ENCODE measurements at regions not wholly inside any gene's neighbourhood (a gene's known extent, or its start where the extent isn't known, plus 50 kb on each side); places are given as distances from the start of the nearest gene placed in this dataset.

DNA sequence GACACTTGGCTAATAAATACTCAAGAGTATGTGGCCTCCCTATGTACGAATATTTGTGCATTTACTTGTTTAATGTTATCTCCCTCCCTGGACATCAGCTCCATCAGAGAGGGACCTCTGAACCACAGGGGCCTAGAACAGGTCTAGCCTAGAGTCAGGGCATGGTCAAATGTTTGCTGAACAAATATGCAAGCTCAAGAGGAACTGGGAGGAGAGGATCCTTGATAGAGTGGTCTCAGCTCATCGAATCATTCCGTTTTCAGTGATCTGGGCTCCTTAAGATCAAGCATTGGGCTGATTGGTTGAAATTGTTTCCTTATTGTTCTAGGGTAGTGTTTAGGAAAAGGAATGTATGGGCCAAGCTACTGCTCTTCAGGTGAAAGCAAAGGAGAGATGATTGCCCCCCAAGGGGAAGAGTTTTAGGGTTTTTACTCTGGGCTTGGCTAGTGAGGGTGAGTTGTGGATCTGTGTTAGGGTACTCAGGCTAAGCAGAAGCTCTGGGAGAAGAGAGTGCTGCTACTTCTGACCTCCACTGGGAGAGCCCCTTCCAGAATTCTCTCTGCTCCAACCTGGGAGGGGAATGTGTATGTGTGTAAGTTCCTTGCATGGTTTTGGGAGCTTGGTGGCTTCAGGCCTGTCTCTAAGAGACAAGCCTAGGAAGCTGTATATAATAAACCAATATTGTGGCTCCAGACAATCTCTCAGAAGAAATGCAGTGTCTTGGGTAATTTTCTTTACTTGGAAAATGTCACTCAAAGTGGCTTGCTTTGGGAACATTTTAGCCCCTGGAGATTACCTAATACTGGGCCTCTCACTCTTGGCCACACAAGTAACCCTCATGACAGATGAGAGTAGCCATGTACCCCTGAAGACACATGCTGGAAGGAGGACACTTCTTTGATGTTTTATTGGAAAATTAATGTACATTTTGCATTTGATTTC lies 110.0 kb downstream of the EMX2 start:
- TF ChIP-seq, protein P1, sequence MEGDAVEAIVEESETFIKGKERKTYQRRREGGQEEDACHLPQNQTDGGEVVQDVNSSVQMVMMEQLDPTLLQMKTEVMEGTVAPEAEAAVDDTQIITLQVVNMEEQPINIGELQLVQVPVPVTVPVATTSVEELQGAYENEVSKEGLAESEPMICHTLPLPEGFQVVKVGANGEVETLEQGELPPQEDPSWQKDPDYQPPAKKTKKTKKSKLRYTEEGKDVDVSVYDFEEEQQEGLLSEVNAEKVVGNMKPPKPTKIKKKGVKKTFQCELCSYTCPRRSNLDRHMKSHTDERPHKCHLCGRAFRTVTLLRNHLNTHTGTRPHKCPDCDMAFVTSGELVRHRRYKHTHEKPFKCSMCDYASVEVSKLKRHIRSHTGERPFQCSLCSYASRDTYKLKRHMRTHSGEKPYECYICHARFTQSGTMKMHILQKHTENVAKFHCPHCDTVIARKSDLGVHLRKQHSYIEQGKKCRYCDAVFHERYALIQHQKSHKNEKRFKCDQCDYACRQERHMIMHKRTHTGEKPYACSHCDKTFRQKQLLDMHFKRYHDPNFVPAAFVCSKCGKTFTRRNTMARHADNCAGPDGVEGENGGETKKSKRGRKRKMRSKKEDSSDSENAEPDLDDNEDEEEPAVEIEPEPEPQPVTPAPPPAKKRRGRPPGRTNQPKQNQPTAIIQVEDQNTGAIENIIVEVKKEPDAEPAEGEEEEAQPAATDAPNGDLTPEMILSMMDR (IDR thresholded peaks at IDR 0.05), result no peak

DNA sequence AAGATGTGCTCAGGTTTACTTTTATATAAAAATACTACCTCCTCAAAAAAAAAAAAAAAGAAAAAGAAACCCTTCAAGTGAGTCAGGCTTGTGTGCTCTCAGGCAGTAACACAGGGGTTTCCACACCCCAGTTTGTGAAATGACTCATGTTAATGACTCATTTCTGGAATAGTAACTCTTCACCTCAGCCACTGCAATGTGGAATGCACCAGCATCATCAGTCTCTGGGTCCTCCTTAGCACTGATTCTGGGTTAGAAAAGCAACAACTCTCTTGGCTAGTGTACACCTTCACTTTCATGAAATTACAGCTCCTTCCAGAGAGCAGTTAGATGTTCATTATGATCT lies 110.6 kb downstream of the EMX2 start:
- Histone ChIP-seq H3K27ac (no peak overlapping the region), H3K4me3 (ENCODE audit: low read depth in 1 of 2, low read length in 1 of 2) (no peak overlapping the region), H3K9me3 (no peaks in the 10 kb centered on the region), H3K36me3 (no peaks in the 10 kb centered on the region), H3K27me3 (peaks cover 67% of the 10 kb centered on the region), H3K4me1 (ENCODE audit: control insufficient read depth in 1 of 2, insufficient read depth in 1 of 2, low read depth in 1 of 2, low read length in 1 of 2) (no peaks in the 10 kb centered on the region)
- TF ChIP-seq, protein P1 (IDR thresholded peaks at IDR 0.05), result no peak

More for the DNA sequence above, 110.0 kb downstream of the EMX2 start:
- Histone ChIP-seq H3K36me3 (no peaks in the 10 kb centered on the region), H3K4me1 (ENCODE audit: control insufficient read depth in 1 of 2, insufficient read depth in 1 of 2, low read depth in 1 of 2, low read length in 1 of 2) (no peaks in the 10 kb centered on the region), H3K9me3 (no peaks in the 10 kb centered on the region), H3K27me3 (peaks cover 62% of the 10 kb centered on the region), H3K27ac (no peak overlapping the region), H3K4me3 (ENCODE audit: low read depth in 1 of 2, low read length in 1 of 2) (no peak overlapping the region)

DNA sequence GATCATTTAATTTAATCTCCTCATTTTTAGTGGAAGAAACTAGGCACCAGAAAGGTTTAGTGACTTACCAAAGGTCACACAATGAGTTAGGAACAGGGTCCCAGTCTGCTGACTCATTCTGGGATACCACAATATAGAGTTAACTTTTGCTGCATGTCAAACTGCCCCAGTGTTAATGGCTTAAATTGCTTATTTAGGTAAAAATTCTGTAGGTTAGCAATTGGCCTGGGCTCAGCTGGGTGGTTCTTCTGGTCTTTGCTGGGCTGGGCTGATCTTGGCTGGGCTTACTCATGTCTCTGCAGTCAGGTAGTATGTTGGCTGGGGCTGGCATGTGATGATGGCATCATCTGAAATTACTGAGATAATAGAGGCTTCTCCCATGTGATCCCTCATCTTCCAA lies 111.6 kb downstream of the EMX2 start:
- Histone ChIP-seq H3K4me3 (ENCODE audit: low read depth in 1 of 2, low read length in 1 of 2) (no peak overlapping the region), H3K36me3 (no peaks in the 10 kb centered on the region), H3K4me1 (ENCODE audit: control insufficient read depth in 1 of 2, insufficient read depth in 1 of 2, low read depth in 1 of 2, low read length in 1 of 2) (no peaks in the 10 kb centered on the region), H3K27ac (no peak overlapping the region), H3K27me3 (peaks cover 65% of the 10 kb centered on the region), H3K9me3 (no peaks in the 10 kb centered on the region)
- TF ChIP-seq, protein P1 (IDR thresholded peaks at IDR 0.05), result no peak

GRCh38 chr10:117656385-117657367 lies 114.1 kb downstream of the EMX2 start:
- Histone ChIP-seq H3K4me1 (ENCODE audit: control insufficient read depth in 1 of 2, insufficient read depth in 1 of 2, low read depth in 1 of 2, low read length in 1 of 2) (no peaks in the 10 kb centered on the region), H3K36me3 (no peaks in the 10 kb centered on the region), H3K27me3 (peaks cover 47% of the 10 kb centered on the region), H3K4me3 (ENCODE audit: low read depth in 1 of 2, low read length in 1 of 2) (no peak overlapping the region), H3K27ac (no peak overlapping the region), H3K9me3 (no peaks in the 10 kb centered on the region)
- TF ChIP-seq, protein P1 (IDR thresholded peaks at IDR 0.05), result no peak

GRCh38 chr10:117661316-117661715 lies 118.8 kb downstream of the EMX2 start:
- peaks cover 47% of the 10 kb centered on the region for H3K27me3 ChIP-seq
- H3K4me3 ChIP-seq (ENCODE audit: low read depth in 1 of 2, low read length in 1 of 2), result no peak overlapping the region
- H3K9me3 ChIP-seq, result no peaks in the 10 kb centered on the region
- H3K4me1 ChIP-seq (ENCODE audit: control insufficient read depth in 1 of 2, insufficient read depth in 1 of 2, low read depth in 1 of 2, low read length in 1 of 2), result no peaks in the 10 kb centered on the region
- TF ChIP-seq, protein P1 (IDR thresholded peaks at IDR 0.05), result no peak
- H3K27ac ChIP-seq, result no peak overlapping the region
- H3K36me3 ChIP-seq, result no peaks in the 10 kb centered on the region
